Stimulated activated effector memory CD8-positive, alpha-beta T cell treated with anti-CD3 and anti-CD28 coated beads, Interleukin-12 subunit alpha, Interleukin-12 subunit beta, amount 100 ng/mL, for 72 hours (primary cell): ENCODE measurements at regions not wholly inside any gene's neighbourhood (a gene's known extent, or its start where the extent isn't known, plus 50 kb on each side); places are given as distances from the start of the nearest gene placed in this dataset.
"Not testable (repeated sequence)": the region's sequence is repeated elsewhere in the genome, so short reads cannot be mapped to it uniquely, and the experiment has no call there.

ENCODE experiments used
- ATAC-seq: fragments of 150-1000 bp; cut with Tn5 transposase; 2 replicates; pipeline ENCODE4 v1.10.0; 2021
- DNase-seq, 2 donors: peaks; one replicate each; pipeline ENCODE4 v3.0.0; 2021 to 2022; ENCODE audit warnings: low spot score in 2 of 2
- H3K27ac Mint-ChIP-seq: one replicate; pipeline ENCODE4 v1.8.0; 2022; ENCODE audit warnings: mild to moderate bottlenecking, mixed read lengths
- H3K36me3 Mint-ChIP-seq: one replicate; pipeline ENCODE4 v1.8.0; 2022; ENCODE audit warnings: mild to moderate bottlenecking, mixed read lengths
- H3K4me1 Mint-ChIP-seq: one replicate; pipeline ENCODE4 v1.8.0; 2022; ENCODE audit warnings: mixed read lengths
- H3K4me3 Mint-ChIP-seq: one replicate; pipeline ENCODE4 v1.8.0; 2022; ENCODE audit warnings: mild to moderate bottlenecking, mixed read lengths
- H3K9me3 Mint-ChIP-seq: one replicate; pipeline ENCODE4 v1.8.0; 2022; ENCODE audit warnings: mixed read lengths

- no peaks in the 10 kb centered on the region for H3K36me3 Mint-ChIP-seq
- DNase-seq = no peak
- no peak for ATAC-seq
- H3K4me3 Mint-ChIP-seq = no peak overlapping the region
- H3K9me3 Mint-ChIP-seq = peaks cover 2% of the 10 kb centered on the region
- H3K27ac Mint-ChIP-seq = no peak overlapping the region
- H3K4me1 Mint-ChIP-seq = no peaks in the 10 kb centered on the region
Observed at GRCh38 chr1:60620087-60620486, 462.3 kb upstream of the NFIA start.

DNA sequence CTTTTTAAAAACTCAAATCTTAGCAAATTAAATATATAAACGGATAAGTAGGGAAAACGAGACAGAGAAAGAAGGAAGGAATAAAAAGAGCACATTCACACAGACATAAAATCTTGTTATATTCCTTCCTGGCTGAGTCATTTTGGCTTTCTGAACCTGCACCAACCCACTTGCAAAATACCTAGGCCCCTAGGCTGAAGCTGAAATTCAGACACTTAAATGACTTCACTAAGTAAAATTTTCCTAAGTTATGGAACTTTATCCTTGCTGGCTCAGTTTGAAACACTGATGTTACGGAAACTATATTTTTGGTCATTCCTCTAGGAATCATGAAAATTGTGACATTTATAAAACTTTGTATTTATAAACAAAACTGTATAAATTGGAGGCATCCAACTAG lies 462.8 kb upstream of the NFIA start:
- no peak for DNase-seq
- H3K4me1 Mint-ChIP-seq = no peaks in the 10 kb centered on the region
- H3K9me3 Mint-ChIP-seq = peaks cover 2% of the 10 kb centered on the region
- no peak overlapping the region for H3K27ac Mint-ChIP-seq
- H3K36me3 Mint-ChIP-seq = no peaks in the 10 kb centered on the region
- no peak overlapping the region for H3K4me3 Mint-ChIP-seq
- ATAC-seq = no peak

DNA sequence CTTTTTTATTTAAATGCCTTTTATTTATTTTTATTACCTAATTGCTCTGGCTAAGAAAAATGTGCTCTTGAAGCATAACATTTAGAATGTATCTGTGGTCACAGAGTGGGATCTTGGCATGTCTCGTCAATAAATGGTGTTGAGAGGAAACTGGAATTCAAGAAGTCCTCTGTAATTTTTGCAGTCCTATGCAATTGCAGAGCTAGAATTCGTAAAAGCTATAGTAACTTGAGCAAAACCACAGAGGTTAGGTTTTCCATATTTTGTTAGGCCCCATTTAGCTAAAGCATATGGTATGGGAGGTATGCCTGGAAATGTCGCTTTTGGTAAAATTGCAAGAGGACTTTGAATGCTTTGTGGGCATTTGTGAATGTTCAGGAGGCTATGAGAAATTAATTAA lies 466.7 kb upstream of the NFIA start:
- no peaks in the 10 kb centered on the region for H3K4me1 Mint-ChIP-seq
- no peaks in the 10 kb centered on the region for H3K9me3 Mint-ChIP-seq
- H3K27ac Mint-ChIP-seq = no peak overlapping the region
- ATAC-seq (no peak), DNase-seq (no peak)
- no peak overlapping the region for H3K4me3 Mint-ChIP-seq
- H3K36me3 Mint-ChIP-seq = no peaks in the 10 kb centered on the region

GRCh38 chr1:60612790-60613189 lies 469.6 kb upstream of the NFIA start:
- H3K9me3 Mint-ChIP-seq = peaks cover 2% of the 10 kb centered on the region
- H3K4me3 Mint-ChIP-seq = no peak overlapping the region
- H3K36me3 Mint-ChIP-seq = no peaks in the 10 kb centered on the region
- ATAC-seq (no peak), DNase-seq (no peak)
- no peaks in the 10 kb centered on the region for H3K4me1 Mint-ChIP-seq
- H3K27ac Mint-ChIP-seq = no peak overlapping the region

GRCh38 chr1:60606921-60607320 lies 475.4 kb upstream of the NFIA start:
- ATAC-seq, H3K4me1 Mint-ChIP-seq, H3K4me3 Mint-ChIP-seq, DNase-seq, H3K27ac Mint-ChIP-seq, H3K9me3 Mint-ChIP-seq, H3K36me3 Mint-ChIP-seq: not testable (repeated sequence)

GRCh38 chr1:60600532-60600931 lies 481.8 kb upstream of the NFIA start:
- H3K27ac Mint-ChIP-seq = no peak overlapping the region
- H3K4me1 Mint-ChIP-seq = no peaks in the 10 kb centered on the region
- H3K4me3 Mint-ChIP-seq = no peak overlapping the region
- H3K9me3 Mint-ChIP-seq = peaks cover 10% of the 10 kb centered on the region
- DNase-seq (no peak), ATAC-seq (no peak)
- H3K36me3 Mint-ChIP-seq = no peaks in the 10 kb centered on the region

- ATAC-seq (no peak), DNase-seq (no peak)
- H3K36me3 Mint-ChIP-seq = no peaks in the 10 kb centered on the region
- H3K4me3 Mint-ChIP-seq = no peak overlapping the region
- H3K9me3 Mint-ChIP-seq = peaks cover 10% of the 10 kb centered on the region
- H3K4me1 Mint-ChIP-seq = no peaks in the 10 kb centered on the region
- no peak overlapping the region for H3K27ac Mint-ChIP-seq
Observed at GRCh38 chr1:60599574-60599973, 482.8 kb upstream of the NFIA start.

DNA sequence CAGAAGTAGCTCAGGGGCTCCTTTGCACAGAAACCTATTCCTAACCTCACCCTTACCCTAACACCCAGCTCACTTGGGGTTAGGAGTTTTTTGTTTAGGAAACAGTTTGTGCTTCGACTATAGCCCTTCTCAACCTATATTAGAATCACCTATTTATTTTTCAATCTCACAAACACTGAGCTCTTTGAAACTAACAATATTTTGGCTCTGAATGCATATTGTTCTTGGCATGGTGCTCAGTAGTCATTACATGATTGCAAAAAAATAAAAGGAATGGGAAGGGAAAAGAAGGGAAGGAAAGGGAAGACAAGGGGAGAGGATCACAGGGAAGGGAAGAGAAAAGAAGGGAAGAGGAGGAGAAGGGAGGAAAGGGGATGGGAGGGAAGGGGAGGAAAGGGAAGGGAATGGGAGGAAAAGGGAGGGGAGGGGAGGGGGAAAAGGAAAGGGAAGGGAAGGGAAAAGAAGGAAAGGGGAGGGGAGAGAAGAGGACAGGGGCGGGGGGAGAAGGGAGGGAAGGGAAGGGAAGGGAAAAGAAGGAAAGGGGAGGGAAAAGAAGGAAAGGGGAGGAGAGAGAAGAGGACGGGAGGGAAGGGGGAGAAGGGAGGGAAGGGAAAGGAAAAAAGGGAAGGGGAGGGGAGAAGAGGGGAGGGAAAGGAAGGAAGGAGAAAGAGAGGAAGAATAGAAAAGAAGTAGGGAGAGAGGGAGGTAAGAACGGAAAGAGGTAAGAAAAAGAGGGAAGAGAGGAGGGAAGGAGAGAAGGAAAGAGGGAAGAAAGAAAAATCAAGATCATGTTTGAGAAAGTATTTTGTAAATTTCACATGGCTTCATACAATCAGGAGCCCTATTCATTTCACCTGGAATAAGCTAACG lies 484.1 kb upstream of the NFIA start:
- no peaks in the 10 kb centered on the region for H3K4me1 Mint-ChIP-seq
- no peak for DNase-seq
- no peak overlapping the region for H3K27ac Mint-ChIP-seq
- H3K36me3 Mint-ChIP-seq = no peaks in the 10 kb centered on the region
- peaks cover 6% of the 10 kb centered on the region for H3K9me3 Mint-ChIP-seq
- no peak for ATAC-seq
- no peak overlapping the region for H3K4me3 Mint-ChIP-seq

GRCh38 chr1:60596791-60597750 lies 485.3 kb upstream of the NFIA start:
- Mint-ChIP-seq H3K4me1 (no peaks in the 10 kb centered on the region), H3K36me3 (no peaks in the 10 kb centered on the region), H3K27ac (no peak overlapping the region), H3K9me3 (peaks cover 6% of the 10 kb centered on the region), H3K4me3 (no peak overlapping the region)
- ATAC-seq (no peak), DNase-seq (no peak)

GRCh38 chr1:60591583-60591982 lies 490.8 kb upstream of the NFIA start:
- Mint-ChIP-seq H3K4me3 (no peak overlapping the region), H3K9me3 (peaks cover 3% of the 10 kb centered on the region), H3K4me1 (no peaks in the 10 kb centered on the region), H3K27ac (no peak overlapping the region), H3K36me3 (no peaks in the 10 kb centered on the region)
- ATAC-seq = no peak
- DNase-seq = no peak

GRCh38 chr1:60589916-60590315 lies 492.4 kb upstream of the NFIA start:
- Mint-ChIP-seq H3K27ac (no peak overlapping the region), H3K36me3 (no peaks in the 10 kb centered on the region), H3K9me3 (peaks cover 3% of the 10 kb centered on the region), H3K4me3 (no peak overlapping the region), H3K4me1 (no peaks in the 10 kb centered on the region)
- ATAC-seq (no peak), DNase-seq (no peak)

- no peak overlapping the region for H3K4me3 Mint-ChIP-seq
- no peaks in the 10 kb centered on the region for H3K36me3 Mint-ChIP-seq
Observed at GRCh38 chr1:60589046-60589748, 493.2 kb upstream of the NFIA start.

DNA sequence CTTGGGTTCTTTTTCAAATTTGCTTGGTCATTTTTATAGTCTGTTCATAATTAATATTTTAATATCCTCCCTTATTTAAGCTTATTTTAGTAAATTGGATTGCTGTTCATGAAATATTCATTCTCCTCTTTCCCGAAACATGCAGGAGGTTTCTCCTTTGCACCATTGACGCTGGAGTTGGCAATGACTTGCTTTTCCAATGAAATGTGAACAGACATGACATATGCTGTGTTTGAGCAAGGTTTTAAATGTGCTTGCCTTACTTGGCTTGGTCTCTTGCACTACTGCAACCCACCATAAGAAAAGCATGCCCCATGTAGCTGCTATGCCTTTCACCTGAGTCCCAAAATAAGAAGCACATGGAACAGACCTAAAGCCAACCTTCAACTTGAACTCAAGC lies 498.0 kb upstream of the NFIA start:
- Mint-ChIP-seq H3K27ac (no peak overlapping the region), H3K9me3 (peaks cover 6% of the 10 kb centered on the region), H3K4me3 (no peak overlapping the region), H3K4me1 (no peaks in the 10 kb centered on the region), H3K36me3 (no peaks in the 10 kb centered on the region)
- DNase-seq (no peak), ATAC-seq (no peak)

More at GRCh38 chr1:60589046-60589748, 493.2 kb upstream of the NFIA start:
- peaks cover 3% of the 10 kb centered on the region for H3K9me3 Mint-ChIP-seq
- H3K27ac Mint-ChIP-seq = no peak overlapping the region
- no peak for DNase-seq
- no peak for ATAC-seq
- H3K4me1 Mint-ChIP-seq = no peaks in the 10 kb centered on the region

- no peak for DNase-seq
- ATAC-seq = no peak
- Mint-ChIP-seq H3K9me3 (peaks cover 6% of the 10 kb centered on the region), H3K36me3 (no peaks in the 10 kb centered on the region), H3K4me1 (no peaks in the 10 kb centered on the region), H3K27ac (no peak overlapping the region), H3K4me3 (no peak overlapping the region)
Observed at GRCh38 chr1:60583696-60584095, 498.7 kb upstream of the NFIA start.

DNA sequence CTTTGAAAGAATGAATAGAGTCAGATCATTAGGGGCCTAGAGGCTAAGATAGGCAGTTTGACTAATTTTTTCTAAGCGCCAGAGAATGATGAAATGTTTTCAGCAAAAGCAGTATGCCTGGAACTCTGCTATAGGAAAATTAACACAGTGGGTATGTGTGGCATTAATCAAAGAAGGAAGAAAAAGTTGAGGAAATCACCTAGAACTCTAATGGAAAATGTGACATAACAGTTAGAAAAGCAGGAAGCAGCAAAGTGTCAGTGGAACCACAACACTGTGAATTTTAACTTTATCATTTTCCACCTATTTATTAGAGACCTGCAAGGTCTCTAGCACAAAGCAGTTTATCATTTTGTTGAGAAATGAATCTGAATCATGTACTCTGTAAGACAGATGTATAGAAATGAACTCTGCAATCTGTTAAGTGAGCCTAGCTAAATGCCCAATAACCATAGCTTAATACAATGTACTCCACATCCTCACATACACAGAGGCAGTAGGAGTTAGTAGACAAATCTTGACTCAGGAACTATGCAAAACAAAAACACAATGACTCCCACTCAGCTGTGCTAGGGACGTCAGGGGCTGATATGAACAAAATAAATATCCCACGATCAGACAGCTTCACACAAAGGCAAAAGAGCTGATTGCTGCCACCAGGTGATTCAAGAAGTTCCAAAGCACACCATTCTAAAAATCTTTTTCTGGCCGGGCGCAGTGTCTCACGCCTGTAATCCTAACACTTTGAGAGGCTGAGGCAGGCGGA lies 500.7 kb upstream of the NFIA start:
- H3K27ac Mint-ChIP-seq = no peak overlapping the region

More for the DNA sequence above, 500.7 kb upstream of the NFIA start:
- DNase-seq = no peak
- no peak for ATAC-seq
- H3K4me3 Mint-ChIP-seq = no peak overlapping the region
- peaks cover 6% of the 10 kb centered on the region for H3K9me3 Mint-ChIP-seq
- no peaks in the 10 kb centered on the region for H3K4me1 Mint-ChIP-seq
- H3K36me3 Mint-ChIP-seq = no peaks in the 10 kb centered on the region
